GM12891 (cell line): ENCODE measurements at regions not wholly inside any gene's neighbourhood (a gene's known extent, or its start where the extent isn't known, plus 50 kb on each side); places are given as distances from the start of the nearest gene placed in this dataset.

Source experiments
- POLR2A ChIP-seq: IDR thresholded peaks from 2 replicates; pipeline ENCODE4 v1.6.1; 2011; ENCODE audit warnings: low read depth, low read length, control low read depth
- TAF1 ChIP-seq: IDR thresholded peaks from 2 replicates; pipeline ENCODE4 v1.6.1; 2011; ENCODE audit warnings: low read depth, low read length, control low read depth

- TF ChIP-seq TAF1 (no peak), POLR2A (no peak)
These were observed 293.0 kb upstream of the TBX3 start for GRCh38 chr12:114976959-114977358.
